HG02678 (cell line): ENCODE measurements at regions not wholly inside any gene's neighbourhood (a gene's known extent, or its start where the extent isn't known, plus 50 kb on each side); places are given as distances from the start of the nearest gene placed in this dataset.

Source experiments
- ATAC-seq: cut with Tn5 transposase; IDR thresholded peaks from one replicate; pipeline ENCODE4 v1.9.1; 2021; ENCODE audit warnings: mild to moderate bottlenecking, moderate library complexity; ENCODE audit not compliant: unreplicated experiment

- ATAC-seq = no peak
Observed at GRCh38 chr15:77823736-77824135, 191.0 kb upstream of the LINGO1 start.

- no peak for ATAC-seq
Observed at GRCh38 chr15:77822631-77823230, 190.0 kb upstream of the LINGO1 start.

GRCh38 chr15:77821959-77822256 is 189.2 kb upstream of the LINGO1 start:
- ATAC-seq = no peak

- no peak for ATAC-seq
Observed at GRCh38 chr15:77821188-77821958, 188.7 kb upstream of the LINGO1 start.

GRCh38 chr15:77819851-77820728 is 187.4 kb upstream of the LINGO1 start:
- no peak for ATAC-seq

GRCh38 chr15:77819048-77819850 is 186.5 kb upstream of the LINGO1 start:
- no peak for ATAC-seq

GRCh38 chr15:77818484-77819047 is 185.9 kb upstream of the LINGO1 start:
- ATAC-seq = no peak

- ATAC-seq = no peak
Observed at GRCh38 chr15:77817434-77817833, 184.7 kb upstream of the LINGO1 start.

GRCh38 chr15:77816983-77817382 is 184.3 kb upstream of the LINGO1 start:
- ATAC-seq = no peak

- ATAC-seq = no peak
Observed at GRCh38 chr15:77815015-77815414, 182.3 kb upstream of the LINGO1 start.

- no peak for ATAC-seq
Observed at GRCh38 chr15:77812664-77813063, 180.0 kb upstream of the LINGO1 start.

GRCh38 chr15:77811270-77811669 is 178.6 kb upstream of the LINGO1 start:
- no peak for ATAC-seq

GRCh38 chr15:77810130-77810571 is 177.4 kb upstream of the LINGO1 start:
- ATAC-seq = no peak

GRCh38 chr15:77808581-77809177 is 176.0 kb upstream of the LINGO1 start:
- ATAC-seq = no peak

- ATAC-seq = no peak
Observed at GRCh38 chr15:77808075-77808474, 175.4 kb upstream of the LINGO1 start.

- no peak for ATAC-seq
Observed at GRCh38 chr15:77807611-77808010, 174.9 kb upstream of the LINGO1 start.

- no peak for ATAC-seq
Observed at GRCh38 chr15:77807115-77807514, 174.4 kb upstream of the LINGO1 start.

GRCh38 chr15:77804210-77804609 is 171.5 kb upstream of the LINGO1 start:
- no peak for ATAC-seq

- ATAC-seq = no peak
Observed at GRCh38 chr15:77803487-77803886, 170.8 kb upstream of the LINGO1 start.

GRCh38 chr15:77800305-77800704 is 167.6 kb upstream of the LINGO1 start:
- no peak for ATAC-seq
